Neural crest cell (in vitro differentiated cells): ENCODE measurements at regions not wholly inside any gene's neighbourhood (a gene's known extent, or its start where the extent isn't known, plus 50 kb on each side); places are given as distances from the start of the nearest gene placed in this dataset.
"Not testable (repeated sequence)": the region's sequence is repeated elsewhere in the genome, so short reads cannot be mapped to it uniquely, and the experiment has no call there.

ENCODE experiments used
- DNase-seq: peaks from one replicate; pipeline ENCODE4 v3.0.0; 2021; ENCODE audit warnings: low read depth, mixed read lengths, low spot score
- H3K27ac Mint-ChIP-seq: one replicate; pipeline ENCODE4 v1.8.0; 2021; ENCODE audit warnings: mild to moderate bottlenecking, mixed read lengths; ENCODE audit not compliant: unreplicated experiment
- H3K27me3 Mint-ChIP-seq: 2 replicates; pipeline ENCODE4 v1.8.0; 2021; ENCODE audit warnings: low read depth, mild to moderate bottlenecking, mixed read lengths
- H3K36me3 Mint-ChIP-seq: 2 replicates; pipeline ENCODE4 v1.8.0; 2021; ENCODE audit warnings: low read depth, mild to moderate bottlenecking, mixed read lengths
- H3K4me1 Mint-ChIP-seq: 2 replicates; pipeline ENCODE4 v1.8.0; 2021; ENCODE audit warnings: mixed read lengths
- H3K4me3 Mint-ChIP-seq: one replicate; pipeline ENCODE4 v1.8.0; 2021; ENCODE audit warnings: mild to moderate bottlenecking, mixed read lengths
- H3K9me3 Mint-ChIP-seq: 2 replicates; pipeline ENCODE4 v1.8.0; 2021; ENCODE audit warnings: mixed read lengths

DNA sequence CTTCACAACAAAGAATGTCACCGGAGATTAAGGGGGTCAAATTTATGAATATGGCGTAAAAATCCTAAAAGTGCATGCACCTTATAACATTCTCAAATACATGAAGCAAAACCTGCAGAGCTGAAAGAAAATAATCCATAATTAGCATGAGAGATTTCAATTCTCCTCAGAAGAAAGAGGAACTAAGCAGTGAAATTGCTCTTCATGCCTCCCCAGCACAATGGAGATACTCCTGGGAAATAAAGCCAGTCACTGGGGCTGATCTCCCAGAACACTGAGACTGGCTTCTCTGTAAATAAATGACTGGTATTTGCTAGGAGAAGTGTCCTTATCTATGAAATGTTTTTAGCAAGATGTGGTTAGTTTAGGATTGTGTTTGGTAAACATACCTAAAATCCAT is 68.1 kb downstream of the GOLGA6L6 start:
- H3K4me3 Mint-ChIP-seq, DNase-seq, H3K27me3 Mint-ChIP-seq, H3K27ac Mint-ChIP-seq, H3K9me3 Mint-ChIP-seq, H3K36me3 Mint-ChIP-seq, H3K4me1 Mint-ChIP-seq: not testable (repeated sequence)

DNA sequence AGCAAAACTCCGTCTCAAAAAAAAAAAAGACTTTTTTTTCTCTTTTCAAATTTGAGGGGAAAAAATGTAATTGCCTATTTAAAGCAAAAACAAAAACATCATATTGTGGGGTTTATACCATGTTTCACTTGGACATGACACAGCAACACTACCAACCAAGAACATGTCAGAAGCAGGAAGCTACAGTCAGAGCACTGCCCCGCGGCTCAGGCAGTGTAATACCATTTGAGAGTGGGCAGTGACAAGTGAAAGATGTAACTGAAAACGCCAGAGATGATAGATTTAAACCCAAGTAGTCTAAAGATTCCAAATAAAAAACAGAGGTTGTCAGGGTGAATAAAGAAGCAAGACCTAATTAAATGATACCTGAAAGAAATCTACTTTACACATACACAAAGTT is 68.6 kb downstream of the GOLGA6L6 start:
- not testable (repeated sequence) for DNase-seq, H3K27me3 Mint-ChIP-seq, H3K4me3 Mint-ChIP-seq, H3K4me1 Mint-ChIP-seq, H3K36me3 Mint-ChIP-seq, H3K9me3 Mint-ChIP-seq, H3K27ac Mint-ChIP-seq

GRCh38 chr15:20470810-20471209 is 70.8 kb downstream of the GOLGA6L6 start:
- not testable (repeated sequence) for H3K27ac Mint-ChIP-seq, H3K9me3 Mint-ChIP-seq, H3K4me3 Mint-ChIP-seq, H3K27me3 Mint-ChIP-seq, H3K36me3 Mint-ChIP-seq, H3K4me1 Mint-ChIP-seq, DNase-seq

DNA sequence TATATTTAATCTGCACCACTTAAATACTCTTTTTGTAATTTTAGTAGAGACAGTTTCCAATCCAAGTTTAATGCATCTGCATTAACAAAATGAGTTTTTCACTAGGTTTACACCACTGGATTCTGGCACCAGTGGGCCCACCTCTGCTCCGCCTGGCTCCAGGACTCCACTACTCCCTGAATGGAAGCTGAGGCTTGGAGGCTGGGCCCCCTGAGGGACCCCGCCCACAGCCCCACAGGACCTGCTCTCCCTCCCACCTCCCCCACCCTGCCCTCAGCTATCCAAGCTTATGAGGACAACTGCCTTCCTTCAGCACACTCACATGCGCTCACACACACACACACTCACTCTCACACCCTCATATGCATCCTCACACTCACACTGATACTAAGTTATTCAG is 100.5 kb downstream of the GOLGA6L6 start:
- not testable (repeated sequence) for DNase-seq, H3K27ac Mint-ChIP-seq, H3K9me3 Mint-ChIP-seq, H3K36me3 Mint-ChIP-seq, H3K27me3 Mint-ChIP-seq, H3K4me3 Mint-ChIP-seq, H3K4me1 Mint-ChIP-seq

GRCh38 chr15:20440390-20440789 is 101.2 kb downstream of the GOLGA6L6 start:
- not testable (repeated sequence) for H3K27me3 Mint-ChIP-seq, H3K4me1 Mint-ChIP-seq, DNase-seq, H3K9me3 Mint-ChIP-seq, H3K27ac Mint-ChIP-seq, H3K36me3 Mint-ChIP-seq, H3K4me3 Mint-ChIP-seq

- H3K4me3 Mint-ChIP-seq, H3K27ac Mint-ChIP-seq, H3K27me3 Mint-ChIP-seq: not testable (repeated sequence)
Observed at GRCh38 chr15:20439111-20439510, 102.5 kb downstream of the GOLGA6L6 start.

DNA sequence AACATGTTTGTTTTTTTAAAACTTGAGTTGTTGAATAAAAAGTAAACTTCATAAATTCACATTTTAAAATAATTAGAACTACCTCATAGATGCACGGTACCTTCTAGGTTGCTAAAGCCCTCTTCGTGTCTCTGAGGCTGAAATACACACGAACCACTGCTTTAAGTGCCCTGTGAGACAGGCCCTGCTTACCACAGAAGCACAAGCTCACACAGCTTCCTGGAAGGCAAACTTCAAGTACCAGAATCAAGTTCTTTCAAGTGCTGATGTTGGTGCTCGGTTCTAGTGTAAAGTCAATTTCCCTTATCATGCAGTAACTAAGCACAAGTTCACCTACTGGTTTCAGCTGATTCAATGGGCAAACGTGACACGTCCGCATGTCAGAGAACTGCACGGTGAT is 103.3 kb downstream of the GOLGA6L6 start:
- not testable (repeated sequence) for H3K27ac Mint-ChIP-seq, H3K4me3 Mint-ChIP-seq

More at GRCh38 chr15:20439111-20439510, 102.5 kb downstream of the GOLGA6L6 start:
- not testable (repeated sequence) for H3K36me3 Mint-ChIP-seq, DNase-seq, H3K9me3 Mint-ChIP-seq, H3K4me1 Mint-ChIP-seq

DNA sequence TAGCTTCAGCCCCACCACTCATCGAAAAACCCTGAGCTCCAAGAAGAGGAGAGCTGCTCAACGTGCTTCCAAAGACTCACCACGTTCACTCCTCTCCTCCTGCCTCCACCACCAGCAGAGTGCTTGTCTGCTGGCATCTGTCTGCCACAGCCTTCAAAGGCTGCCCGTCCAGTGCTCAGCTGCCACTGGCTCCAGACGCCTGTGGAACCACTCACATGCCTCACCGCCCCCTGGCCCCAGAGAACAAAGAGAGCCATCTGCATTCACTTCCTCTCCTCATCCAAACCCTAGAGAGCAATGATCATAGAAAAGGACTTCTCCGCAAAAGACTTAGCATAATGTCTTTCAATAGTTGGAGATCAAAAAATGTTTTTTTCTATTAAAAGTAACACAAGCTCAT is 108.1 kb downstream of the GOLGA6L6 start:
- not testable (repeated sequence) for H3K27me3 Mint-ChIP-seq, H3K36me3 Mint-ChIP-seq, H3K9me3 Mint-ChIP-seq

More for the DNA sequence above, 103.3 kb downstream of the GOLGA6L6 start:
- H3K27me3 Mint-ChIP-seq, H3K9me3 Mint-ChIP-seq, DNase-seq, H3K4me1 Mint-ChIP-seq, H3K36me3 Mint-ChIP-seq: not testable (repeated sequence)

DNA sequence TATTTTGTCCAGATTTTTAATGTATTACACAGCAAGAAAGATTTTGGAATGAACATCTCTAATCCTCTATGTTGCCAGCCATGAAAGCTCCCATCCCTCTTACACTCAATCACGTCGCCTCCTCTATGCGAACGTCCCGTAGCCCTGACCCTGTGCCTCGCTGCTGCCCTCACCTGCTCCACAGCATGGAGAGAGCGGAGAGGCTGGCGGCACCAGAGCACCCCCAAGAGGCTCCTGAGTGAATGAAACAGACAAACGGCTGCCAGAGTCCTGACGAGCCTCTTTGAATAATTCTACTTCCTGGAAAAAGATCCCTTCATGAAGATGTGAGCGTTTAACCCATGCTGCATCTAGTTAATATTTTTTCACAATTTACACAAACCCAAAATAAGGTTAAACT is 111.1 kb downstream of the GOLGA6L6 start:
- DNase-seq, H3K27me3 Mint-ChIP-seq, H3K9me3 Mint-ChIP-seq, H3K27ac Mint-ChIP-seq, H3K4me1 Mint-ChIP-seq, H3K4me3 Mint-ChIP-seq, H3K36me3 Mint-ChIP-seq: not testable (repeated sequence)

More for the DNA sequence above, 108.1 kb downstream of the GOLGA6L6 start:
- not testable (repeated sequence) for H3K4me1 Mint-ChIP-seq, DNase-seq, H3K4me3 Mint-ChIP-seq, H3K27ac Mint-ChIP-seq

- not testable (repeated sequence) for H3K4me1 Mint-ChIP-seq, H3K36me3 Mint-ChIP-seq, H3K27me3 Mint-ChIP-seq, H3K27ac Mint-ChIP-seq, H3K4me3 Mint-ChIP-seq, DNase-seq, H3K9me3 Mint-ChIP-seq
Observed at GRCh38 chr15:20420710-20421109, 120.9 kb downstream of the GOLGA6L6 start.

DNA sequence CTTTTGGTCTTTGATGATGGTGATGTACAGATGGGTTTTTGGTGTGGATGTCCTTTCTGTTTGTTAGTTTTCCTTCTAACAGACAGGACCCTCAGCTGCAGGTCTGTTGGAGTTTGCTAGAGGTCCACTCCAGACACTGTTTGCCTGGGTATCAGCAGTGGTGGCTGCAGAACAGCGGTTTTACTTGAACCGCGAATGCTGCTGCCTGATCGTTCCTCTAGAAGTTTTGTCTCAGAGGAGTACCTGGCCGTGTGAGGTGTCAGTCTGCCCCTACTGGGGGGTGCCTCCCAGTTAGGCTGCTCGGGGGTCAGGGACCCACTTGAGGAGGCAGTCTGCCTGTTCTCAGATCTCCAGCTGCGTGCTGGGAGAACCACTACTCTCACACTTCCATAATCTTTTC is 125.0 kb downstream of the GOLGA6L6 start:
- Mint-ChIP-seq H3K9me3 (peaks cover 20% of the 10 kb centered on the region), H3K36me3 (peaks cover 15% of the 10 kb centered on the region)
- H3K4me1 Mint-ChIP-seq, result not testable (repeated sequence)

GRCh38 chr15:20409667-20410198 is 131.9 kb downstream of the GOLGA6L6 start:
- H3K36me3 Mint-ChIP-seq, result not testable (repeated sequence)

More for the DNA sequence above, 125.0 kb downstream of the GOLGA6L6 start:
- H3K27me3 Mint-ChIP-seq, H3K27ac Mint-ChIP-seq, H3K4me3 Mint-ChIP-seq, DNase-seq: not testable (repeated sequence)

More at GRCh38 chr15:20409667-20410198, 131.9 kb downstream of the GOLGA6L6 start:
- not testable (repeated sequence) for H3K27me3 Mint-ChIP-seq, H3K4me1 Mint-ChIP-seq, H3K4me3 Mint-ChIP-seq, H3K9me3 Mint-ChIP-seq, H3K27ac Mint-ChIP-seq, DNase-seq
